GM23338 (cell line): ENCODE measurements at regions not wholly inside any gene's neighbourhood (a gene's known extent, or its start where the extent isn't known, plus 50 kb on each side); places are given as distances from the start of the nearest gene placed in this dataset.
"Not testable (repeated sequence)": the region's sequence is repeated elsewhere in the genome, so short reads cannot be mapped to it uniquely, and the experiment has no call there.

Source experiments
- CREB1 ChIP-seq: fragments of 250-450 bp; sonication (Bioruptor Pico); IDR thresholded peaks from 2 replicates; pipeline ENCODE4 v1.5.0; 2020; ENCODE audit warnings: low read depth, mild to moderate bottlenecking, moderate library complexity
- CTCF ChIP-seq, 2 experiments: fragments of 200-600 bp in 1 of 2; sonication (generic) in 1 of 2; conservative IDR thresholded peaks; 2 replicates each; pipeline versions ENCODE4 v1.5.1 to v1.6.1; 2016 to 2017; ENCODE audit warnings: antibody characterized with exemption in 2 of 2, low read depth in 2 of 2, mild to moderate bottlenecking in 2 of 2, moderate library complexity in 1 of 2
- EZH2 ChIP-seq: fragments of 200-600 bp; sonication (generic); IDR thresholded peaks from one replicate; pipeline ENCODE4 v1.8.0; 2017; ENCODE audit warnings: antibody characterized with exemption, mild to moderate bottlenecking, low read depth; ENCODE audit not compliant: unreplicated experiment
- EZH2phosphoT487 ChIP-seq: fragments of 200-600 bp; sonication (generic); IDR thresholded peaks from one replicate; pipeline ENCODE4 v1.8.1; 2018; ENCODE audit warnings: antibody characterized with exemption; ENCODE audit not compliant: unreplicated experiment
- JUNB ChIP-seq: IDR thresholded peaks from one replicate; pipeline ENCODE4 v1.6.1; 2016; ENCODE audit warnings: antibody characterized with exemption; ENCODE audit not compliant: unreplicated experiment
- NANOG ChIP-seq: IDR thresholded peaks from 2 replicates; pipeline ENCODE4 v1.6.1; 2016; ENCODE audit warnings: antibody characterized with exemption, borderline replicate concordance
- POLR2AphosphoS5 ChIP-seq: IDR thresholded peaks from 2 replicates; pipeline ENCODE4 v1.6.1; 2016; ENCODE audit warnings: antibody characterized with exemption, low read depth
- REST ChIP-seq: IDR thresholded peaks from one replicate; pipeline ENCODE4 v1.6.1; 2018; ENCODE audit warnings: antibody characterized with exemption; ENCODE audit not compliant: unreplicated experiment
- STAT1 ChIP-seq: IDR thresholded peaks from one replicate; pipeline ENCODE4 v1.6.1; 2016; ENCODE audit warnings: antibody characterized with exemption; ENCODE audit not compliant: unreplicated experiment
- ZNF114 ChIP-seq: fragments of 250-450 bp; sonication (Bioruptor Pico); IDR thresholded peaks from 2 replicates; pipeline ENCODE4 v1.5.0; 2020; ENCODE audit warnings: mild to moderate bottlenecking, moderate library complexity
- ZNF331 ChIP-seq: fragments of 250-450 bp; sonication (Bioruptor Pico); IDR thresholded peaks from 2 replicates; pipeline ENCODE4 v1.5.0; 2020; ENCODE audit warnings: low read depth, mild to moderate bottlenecking, moderate library complexity

- TF ChIP-seq REST; CTCF (conservative IDR thresholded peaks at IDR 0.05; ENCODE audit: low read depth in 2 of 2); POLR2AphosphoS5; CREB1; EZH2; NANOG; STAT1; ZNF331 (CRISPR knock-in tag); EZH2phosphoT487; JUNB; ZNF114 (CRISPR knock-in tag): not testable (repeated sequence)
These were observed 184.9 kb downstream of the ZNF92 start for GRCh38 chr7:65558584-65558983.
